ENCODE measurements at regions not wholly inside any gene's neighbourhood (a gene's known extent, or its start where the extent isn't known, plus 50 kb on each side); places are given as distances from the start of the nearest gene placed in this dataset.

DNA sequence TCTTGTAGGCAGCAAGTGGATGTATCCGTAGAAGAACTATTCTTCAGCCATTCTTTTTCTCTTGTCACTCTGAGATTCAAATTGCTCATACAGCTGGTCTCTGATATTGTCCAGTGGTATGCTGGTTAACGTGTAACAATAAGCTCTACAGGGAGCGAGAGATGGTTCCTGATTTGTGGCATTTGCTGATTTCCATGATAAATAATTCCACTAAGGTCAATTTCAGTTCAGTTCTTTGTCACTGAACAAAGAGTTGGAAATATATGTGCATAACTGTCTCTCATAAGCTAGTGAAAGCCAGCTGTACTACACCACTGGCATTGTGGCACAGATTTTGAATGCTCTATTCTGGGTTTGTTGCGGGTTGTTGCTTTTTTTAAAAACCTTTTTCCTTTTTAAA lies 131.7 kb downstream of the MTHFS start:
- no peak overlapping the region for H3K4me3 ChIP-seq (ENCODE audit: low read depth in 1 of 3, low read length in 3 of 3)
- no peak overlapping the region for H3K27ac ChIP-seq (ENCODE audit: low read depth in 1 of 2, low read length in 2 of 2)
- no peaks in the 10 kb centered on the region for H3K27me3 ChIP-seq (ENCODE audit: control insufficient read depth in 4 of 4, insufficient read depth in 4 of 4, low read length in 3 of 4)
- H3K36me3 ChIP-seq (ENCODE audit: control insufficient read depth in 4 of 4, insufficient read depth in 3 of 4, low read depth in 1 of 4, low read length in 3 of 4), result no peaks in the 10 kb centered on the region
- WGBS, result 87% methylated on average over 4 of the region's 4 CpGs
- H3K4me1 ChIP-seq (ENCODE audit: control insufficient read depth in 4 of 4, insufficient read depth in 4 of 4, low read length in 3 of 4), result peaks cover 0 to 2% (median 0%) of the 10 kb centered on the region in 4 donors
- H3K9ac ChIP-seq (ENCODE audit: low read depth in 1 of 2, low read length in 2 of 2), result no peak overlapping the region
- DNase-seq (ENCODE audit: low spot score), result no peak
- H3K9me3 ChIP-seq (ENCODE audit: control insufficient read depth in 4 of 4, low read length in 3 of 4), result no peaks in the 10 kb centered on the region
- TF ChIP-seq, protein P1, sequence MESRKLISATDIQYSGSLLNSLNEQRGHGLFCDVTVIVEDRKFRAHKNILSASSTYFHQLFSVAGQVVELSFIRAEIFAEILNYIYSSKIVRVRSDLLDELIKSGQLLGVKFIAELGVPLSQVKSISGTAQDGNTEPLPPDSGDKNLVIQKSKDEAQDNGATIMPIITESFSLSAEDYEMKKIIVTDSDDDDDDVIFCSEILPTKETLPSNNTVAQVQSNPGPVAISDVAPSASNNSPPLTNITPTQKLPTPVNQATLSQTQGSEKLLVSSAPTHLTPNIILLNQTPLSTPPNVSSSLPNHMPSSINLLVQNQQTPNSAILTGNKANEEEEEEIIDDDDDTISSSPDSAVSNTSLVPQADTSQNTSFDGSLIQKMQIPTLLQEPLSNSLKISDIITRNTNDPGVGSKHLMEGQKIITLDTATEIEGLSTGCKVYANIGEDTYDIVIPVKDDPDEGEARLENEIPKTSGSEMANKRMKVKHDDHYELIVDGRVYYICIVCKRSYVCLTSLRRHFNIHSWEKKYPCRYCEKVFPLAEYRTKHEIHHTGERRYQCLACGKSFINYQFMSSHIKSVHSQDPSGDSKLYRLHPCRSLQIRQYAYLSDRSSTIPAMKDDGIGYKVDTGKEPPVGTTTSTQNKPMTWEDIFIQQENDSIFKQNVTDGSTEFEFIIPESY (IDR thresholded peaks at IDR 0.05), result no peak
- TF ChIP-seq, protein P2, sequence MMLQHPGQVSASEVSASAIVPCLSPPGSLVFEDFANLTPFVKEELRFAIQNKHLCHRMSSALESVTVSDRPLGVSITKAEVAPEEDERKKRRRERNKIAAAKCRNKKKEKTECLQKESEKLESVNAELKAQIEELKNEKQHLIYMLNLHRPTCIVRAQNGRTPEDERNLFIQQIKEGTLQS (IDR thresholded peaks at IDR 0.05), result no peak
- TF ChIP-seq HNF4A (conservative IDR thresholded peaks at IDR 0.05), result no peak
- TF ChIP-seq FOXA2 (IDR thresholded peaks at IDR 0.05), result no peak
- TF ChIP-seq HNF4G (IDR thresholded peaks at IDR 0.05), result no peak
- TF ChIP-seq, protein P3, sequence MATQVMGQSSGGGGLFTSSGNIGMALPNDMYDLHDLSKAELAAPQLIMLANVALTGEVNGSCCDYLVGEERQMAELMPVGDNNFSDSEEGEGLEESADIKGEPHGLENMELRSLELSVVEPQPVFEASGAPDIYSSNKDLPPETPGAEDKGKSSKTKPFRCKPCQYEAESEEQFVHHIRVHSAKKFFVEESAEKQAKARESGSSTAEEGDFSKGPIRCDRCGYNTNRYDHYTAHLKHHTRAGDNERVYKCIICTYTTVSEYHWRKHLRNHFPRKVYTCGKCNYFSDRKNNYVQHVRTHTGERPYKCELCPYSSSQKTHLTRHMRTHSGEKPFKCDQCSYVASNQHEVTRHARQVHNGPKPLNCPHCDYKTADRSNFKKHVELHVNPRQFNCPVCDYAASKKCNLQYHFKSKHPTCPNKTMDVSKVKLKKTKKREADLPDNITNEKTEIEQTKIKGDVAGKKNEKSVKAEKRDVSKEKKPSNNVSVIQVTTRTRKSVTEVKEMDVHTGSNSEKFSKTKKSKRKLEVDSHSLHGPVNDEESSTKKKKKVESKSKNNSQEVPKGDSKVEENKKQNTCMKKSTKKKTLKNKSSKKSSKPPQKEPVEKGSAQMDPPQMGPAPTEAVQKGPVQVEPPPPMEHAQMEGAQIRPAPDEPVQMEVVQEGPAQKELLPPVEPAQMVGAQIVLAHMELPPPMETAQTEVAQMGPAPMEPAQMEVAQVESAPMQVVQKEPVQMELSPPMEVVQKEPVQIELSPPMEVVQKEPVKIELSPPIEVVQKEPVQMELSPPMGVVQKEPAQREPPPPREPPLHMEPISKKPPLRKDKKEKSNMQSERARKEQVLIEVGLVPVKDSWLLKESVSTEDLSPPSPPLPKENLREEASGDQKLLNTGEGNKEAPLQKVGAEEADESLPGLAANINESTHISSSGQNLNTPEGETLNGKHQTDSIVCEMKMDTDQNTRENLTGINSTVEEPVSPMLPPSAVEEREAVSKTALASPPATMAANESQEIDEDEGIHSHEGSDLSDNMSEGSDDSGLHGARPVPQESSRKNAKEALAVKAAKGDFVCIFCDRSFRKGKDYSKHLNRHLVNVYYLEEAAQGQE (IDR thresholded peaks at IDR 0.05), result no peak
- TF ChIP-seq JUND (IDR thresholded peaks at IDR 0.05), result no peak
- no peak for TF ChIP-seq EGR1 (IDR thresholded peaks at IDR 0.05; ENCODE audit: low read depth in 2 of 2)
- TF ChIP-seq FOXA1 (IDR thresholded peaks at IDR 0.05), result no peak
- TF ChIP-seq TAF1 (conservative IDR thresholded peaks at IDR 0.05), result no peak
- TF ChIP-seq YY1 (IDR thresholded peaks at IDR 0.05), result no peak
- no peak for TF ChIP-seq NR2F2 (IDR thresholded peaks at IDR 0.05)
- TF ChIP-seq SP1 (IDR thresholded peaks at IDR 0.05), result no peak

DNA sequence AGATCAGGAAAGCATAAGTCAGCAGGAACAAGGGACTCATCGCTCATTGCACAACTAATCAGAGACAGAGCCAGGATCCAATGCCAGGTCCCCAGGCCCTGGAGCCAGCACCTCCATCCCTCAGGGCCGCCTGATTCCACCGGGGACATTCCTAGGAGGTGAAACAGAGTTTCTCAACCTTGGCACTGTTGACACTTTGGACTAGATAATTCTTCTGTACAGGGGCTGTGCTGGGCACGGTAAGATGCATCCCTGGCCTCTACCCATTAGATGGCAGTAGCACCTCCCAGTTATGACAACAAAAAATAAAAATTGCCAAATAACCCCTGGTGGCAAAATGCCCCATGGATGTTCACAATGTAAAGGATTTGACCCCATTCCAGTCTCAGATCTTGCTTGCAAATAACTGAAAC lies 127.7 kb downstream of the MTHFS start:
- 21% methylated on average over 4 of the region's 4 CpGs for WGBS
- no peak overlapping the region for H3K9ac ChIP-seq (ENCODE audit: low read depth in 1 of 2, low read length in 2 of 2)
- H3K27me3 ChIP-seq (ENCODE audit: control insufficient read depth in 4 of 4, insufficient read depth in 4 of 4, low read length in 3 of 4), result no peaks in the 10 kb centered on the region
- DNase-seq (ENCODE audit: low spot score), result no peak
- peaks cover 0 to 2% (median 0%) of the 10 kb centered on the region in 4 donors for H3K4me1 ChIP-seq (ENCODE audit: control insufficient read depth in 4 of 4, insufficient read depth in 4 of 4, low read length in 3 of 4)
- no peaks in the 10 kb centered on the region for H3K36me3 ChIP-seq (ENCODE audit: control insufficient read depth in 4 of 4, insufficient read depth in 3 of 4, low read depth in 1 of 4, low read length in 3 of 4)
- H3K27ac ChIP-seq (ENCODE audit: low read depth in 1 of 2, low read length in 2 of 2), result no peak overlapping the region
- H3K9me3 ChIP-seq (ENCODE audit: control insufficient read depth in 4 of 4, low read length in 3 of 4), result no peaks in the 10 kb centered on the region
- no peak overlapping the region for H3K4me3 ChIP-seq (ENCODE audit: low read depth in 1 of 3, low read length in 3 of 3)
- TF ChIP-seq EGR1 (IDR thresholded peaks at IDR 0.05; ENCODE audit: low read depth in 2 of 2), result no peak
- TF ChIP-seq FOXA1 (IDR thresholded peaks at IDR 0.05), result no peak
- no peak for TF ChIP-seq HNF4G (IDR thresholded peaks at IDR 0.05)
- no peak for TF ChIP-seq YY1 (IDR thresholded peaks at IDR 0.05)
- TF ChIP-seq RAD21 (IDR thresholded peaks at IDR 0.05), result peak; percentile 73 to 80
- TF ChIP-seq HNF4A (conservative IDR thresholded peaks at IDR 0.05), result peak; percentile 14 to 17
- TF ChIP-seq, protein P3 (IDR thresholded peaks at IDR 0.05), result no peak
- TF ChIP-seq, protein P4, sequence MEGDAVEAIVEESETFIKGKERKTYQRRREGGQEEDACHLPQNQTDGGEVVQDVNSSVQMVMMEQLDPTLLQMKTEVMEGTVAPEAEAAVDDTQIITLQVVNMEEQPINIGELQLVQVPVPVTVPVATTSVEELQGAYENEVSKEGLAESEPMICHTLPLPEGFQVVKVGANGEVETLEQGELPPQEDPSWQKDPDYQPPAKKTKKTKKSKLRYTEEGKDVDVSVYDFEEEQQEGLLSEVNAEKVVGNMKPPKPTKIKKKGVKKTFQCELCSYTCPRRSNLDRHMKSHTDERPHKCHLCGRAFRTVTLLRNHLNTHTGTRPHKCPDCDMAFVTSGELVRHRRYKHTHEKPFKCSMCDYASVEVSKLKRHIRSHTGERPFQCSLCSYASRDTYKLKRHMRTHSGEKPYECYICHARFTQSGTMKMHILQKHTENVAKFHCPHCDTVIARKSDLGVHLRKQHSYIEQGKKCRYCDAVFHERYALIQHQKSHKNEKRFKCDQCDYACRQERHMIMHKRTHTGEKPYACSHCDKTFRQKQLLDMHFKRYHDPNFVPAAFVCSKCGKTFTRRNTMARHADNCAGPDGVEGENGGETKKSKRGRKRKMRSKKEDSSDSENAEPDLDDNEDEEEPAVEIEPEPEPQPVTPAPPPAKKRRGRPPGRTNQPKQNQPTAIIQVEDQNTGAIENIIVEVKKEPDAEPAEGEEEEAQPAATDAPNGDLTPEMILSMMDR (IDR thresholded peaks at IDR 0.05; ENCODE audit: low read depth, low read length, missing input control), result peak; percentile 46
- no peak for TF ChIP-seq TAF1 (conservative IDR thresholded peaks at IDR 0.05)
- TF ChIP-seq NR2F2 (IDR thresholded peaks at IDR 0.05), result no peak
- TF ChIP-seq, protein P2 (IDR thresholded peaks at IDR 0.05), result no peak
- TF ChIP-seq GABPA (IDR thresholded peaks at IDR 0.05 in 1 of 2, conservative IDR thresholded peaks at IDR 0.05 in 1 of 2), result no peak

Measured in liver (tissue), 8 donors.